HG03342 (cell line): ENCODE measurements at regions not wholly inside any gene's neighbourhood (a gene's known extent, or its start where the extent isn't known, plus 50 kb on each side); places are given as distances from the start of the nearest gene placed in this dataset.

Experiments used
- ATAC-seq: cut with Tn5 transposase; IDR thresholded peaks from one replicate; pipeline ENCODE4 v1.9.1; 2021; ENCODE audit warnings: mild to moderate bottlenecking, moderate library complexity; ENCODE audit not compliant: unreplicated experiment

- ATAC-seq = no peak
Observed at GRCh38 chr21:36532769-36533467, 53.0 kb upstream of the CLDN14 start.

GRCh38 chr21:36533468-36533848 is 53.5 kb upstream of the CLDN14 start:
- ATAC-seq = no peak

GRCh38 chr21:36534656-36535055 is 54.7 kb upstream of the CLDN14 start:
- ATAC-seq = no peak

- peak; percentile 76 for ATAC-seq
Observed at GRCh38 chr21:36535618-36536241, 55.8 kb upstream of the CLDN14 start.

- ATAC-seq = no peak
Observed at GRCh38 chr21:36538761-36539160, 58.8 kb upstream of the CLDN14 start.

GRCh38 chr21:36539434-36540150 is 59.7 kb upstream of the CLDN14 start:
- ATAC-seq = no peak

- ATAC-seq = no peak
Observed at GRCh38 chr21:36540700-36541099, 60.8 kb upstream of the CLDN14 start.

GRCh38 chr21:36541721-36542139 is 61.8 kb upstream of the CLDN14 start:
- ATAC-seq = no peak

- peak; percentile 62 for ATAC-seq
Observed at GRCh38 chr21:36542312-36543101, 62.6 kb upstream of the CLDN14 start.

GRCh38 chr21:36543924-36544323 is 64.0 kb upstream of the CLDN14 start:
- ATAC-seq = no peak

GRCh38 chr21:36544545-36544944 is 64.6 kb upstream of the CLDN14 start:
- no peak for ATAC-seq

GRCh38 chr21:36545776-36546511 is 66.0 kb upstream of the CLDN14 start:
- no peak for ATAC-seq

- ATAC-seq = no peak
Observed at GRCh38 chr21:36547464-36547863, 67.5 kb upstream of the CLDN14 start.

- no peak for ATAC-seq
Observed at GRCh38 chr21:36548866-36549265, 68.9 kb upstream of the CLDN14 start.

GRCh38 chr21:36549470-36549869 is 69.5 kb upstream of the CLDN14 start:
- no peak for ATAC-seq

GRCh38 chr21:36550761-36551160 is 70.8 kb upstream of the CLDN14 start:
- no peak for ATAC-seq

- ATAC-seq = no peak
Observed at GRCh38 chr21:36551321-36551720, 71.4 kb upstream of the CLDN14 start.

GRCh38 chr21:36551731-36552433 is 72.0 kb upstream of the CLDN14 start:
- no peak for ATAC-seq

- ATAC-seq = no peak
Observed at GRCh38 chr21:36552434-36552785, 72.5 kb upstream of the CLDN14 start.

- no peak for ATAC-seq
Observed at GRCh38 chr21:36553406-36553805, 73.5 kb upstream of the CLDN14 start.
